NCI-H2107 treated with DMSO at 0.1 percent for 48 hours (cell line): ENCODE measurements at regions not wholly inside any gene's neighbourhood (a gene's known extent, or its start where the extent isn't known, plus 50 kb on each side); places are given as distances from the start of the nearest gene placed in this dataset.
A peak's percentile ranks its signal among the peaks of the same experiment; 100 is the strongest.

Experiments
- DNase-seq: peaks from one replicate; lab custom pipeline; 2025; ENCODE audit not compliant: unreplicated experiment; lab: John Stamatoyannopoulos, UW

GRCh38 chr13:100817928-100818327 is 143.3 kb upstream of the TMTC4 start:
- no peak for DNase-seq

GRCh38 chr13:100815476-100816046 is 141.0 kb upstream of the TMTC4 start:
- DNase-seq: no peak

- no peak for DNase-seq
Measured at GRCh38 chr13:100812982-100813584, 138.5 kb upstream of the TMTC4 start.

- DNase-seq: no peak
Measured at GRCh38 chr13:100811928-100812327, 137.3 kb upstream of the TMTC4 start.

GRCh38 chr13:100811024-100811865 is 136.7 kb upstream of the TMTC4 start:
- DNase-seq: no peak

GRCh38 chr13:100810481-100810880 is 135.9 kb upstream of the TMTC4 start:
- no peak for DNase-seq

- DNase-seq: no peak
Measured at GRCh38 chr13:100809856-100810255, 135.3 kb upstream of the TMTC4 start.

- no peak for DNase-seq
Measured at GRCh38 chr13:100809129-100809390, 134.5 kb upstream of the TMTC4 start.

- DNase-seq: no peak
Measured at GRCh38 chr13:100808330-100809128, 133.9 kb upstream of the TMTC4 start.

- no peak for DNase-seq
Measured at GRCh38 chr13:100803091-100803490, 128.5 kb upstream of the TMTC4 start.

- DNase-seq: no peak
Measured at GRCh38 chr13:100800283-100800875, 125.8 kb upstream of the TMTC4 start.

- DNase-seq: no peak
Measured at GRCh38 chr13:100798739-100799361, 124.3 kb upstream of the TMTC4 start.

- DNase-seq: no peak
Measured at GRCh38 chr13:100797921-100798320, 123.3 kb upstream of the TMTC4 start.

- no peak for DNase-seq
Measured at GRCh38 chr13:100796463-100796862, 121.9 kb upstream of the TMTC4 start.

- DNase-seq: no peak
Measured at GRCh38 chr13:100794575-100794974, 120.0 kb upstream of the TMTC4 start.

- peak; percentile 4 for DNase-seq
Measured at GRCh38 chr13:100790405-100790804, 115.8 kb upstream of the TMTC4 start.

- no peak for DNase-seq
Measured at GRCh38 chr13:100789968-100790367, 115.4 kb upstream of the TMTC4 start.

- peak; percentile 77 for DNase-seq
Measured at GRCh38 chr13:100789481-100789880, 114.9 kb upstream of the TMTC4 start.

GRCh38 chr13:100789025-100789424 is 114.4 kb upstream of the TMTC4 start:
- no peak for DNase-seq

- no peak for DNase-seq
Measured at GRCh38 chr13:100788540-100788939, 113.9 kb upstream of the TMTC4 start.

- no peak for DNase-seq
Measured at GRCh38 chr13:100787899-100788298, 113.3 kb upstream of the TMTC4 start.
